ENCODE measurements at regions not wholly inside any gene's neighbourhood (a gene's known extent, or its start where the extent isn't known, plus 50 kb on each side); places are given as distances from the start of the nearest gene placed in this dataset.

DNA sequence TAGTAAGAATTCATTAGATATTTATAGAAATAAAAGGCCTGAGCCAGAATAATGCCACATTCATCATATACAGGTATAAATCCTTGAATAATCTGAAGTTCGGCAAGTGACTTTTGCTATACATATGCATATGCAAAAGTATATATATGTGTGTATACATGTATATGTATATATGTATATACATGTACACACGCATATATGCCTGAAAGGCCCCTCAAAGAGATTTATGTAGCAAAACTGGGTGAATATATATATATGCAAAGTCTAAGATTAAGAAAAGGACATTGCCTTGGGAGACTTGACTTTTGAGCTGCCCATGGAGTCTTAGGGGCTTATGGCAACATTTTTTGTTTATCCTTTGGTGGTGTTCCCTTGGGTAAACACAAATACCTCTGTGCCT lies 231.4 kb downstream of the BMP2 start:
- TF ChIP-seq, protein P1, sequence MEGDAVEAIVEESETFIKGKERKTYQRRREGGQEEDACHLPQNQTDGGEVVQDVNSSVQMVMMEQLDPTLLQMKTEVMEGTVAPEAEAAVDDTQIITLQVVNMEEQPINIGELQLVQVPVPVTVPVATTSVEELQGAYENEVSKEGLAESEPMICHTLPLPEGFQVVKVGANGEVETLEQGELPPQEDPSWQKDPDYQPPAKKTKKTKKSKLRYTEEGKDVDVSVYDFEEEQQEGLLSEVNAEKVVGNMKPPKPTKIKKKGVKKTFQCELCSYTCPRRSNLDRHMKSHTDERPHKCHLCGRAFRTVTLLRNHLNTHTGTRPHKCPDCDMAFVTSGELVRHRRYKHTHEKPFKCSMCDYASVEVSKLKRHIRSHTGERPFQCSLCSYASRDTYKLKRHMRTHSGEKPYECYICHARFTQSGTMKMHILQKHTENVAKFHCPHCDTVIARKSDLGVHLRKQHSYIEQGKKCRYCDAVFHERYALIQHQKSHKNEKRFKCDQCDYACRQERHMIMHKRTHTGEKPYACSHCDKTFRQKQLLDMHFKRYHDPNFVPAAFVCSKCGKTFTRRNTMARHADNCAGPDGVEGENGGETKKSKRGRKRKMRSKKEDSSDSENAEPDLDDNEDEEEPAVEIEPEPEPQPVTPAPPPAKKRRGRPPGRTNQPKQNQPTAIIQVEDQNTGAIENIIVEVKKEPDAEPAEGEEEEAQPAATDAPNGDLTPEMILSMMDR (IDR thresholded peaks at IDR 0.05; ENCODE audit: borderline replicate concordance, extremely low read depth, low read length, poor library complexity, severe bottlenecking): no peak
- no peak for TF ChIP-seq EZH2 (IDR thresholded peaks at IDR 0.05; ENCODE audit: borderline replicate concordance, low read depth, low read length, severe bottlenecking)
- H3K4me3 ChIP-seq (ENCODE audit: low read depth in 1 of 2, low read length in 2 of 2): no peak overlapping the region
- no peaks in the 10 kb centered on the region for H3K9me3 ChIP-seq (ENCODE audit: insufficient read depth, low read length, severe bottlenecking)
- no peak overlapping the region for H3K4me2 ChIP-seq (ENCODE audit: insufficient read depth, low read length)
- no peak overlapping the region for H3K27ac ChIP-seq (ENCODE audit: low read length)
- ATAC-seq (ENCODE audit: insufficient read depth, low read depth) (no peak), DNase-seq (no peak)
- no peaks in the 10 kb centered on the region for H3K27me3 ChIP-seq (ENCODE audit: insufficient read depth, low read length, poor library complexity)
- H3K9ac ChIP-seq (ENCODE audit: low read depth, low read length): no peak overlapping the region
- no peaks in the 10 kb centered on the region for H3K79me2 ChIP-seq (ENCODE audit: insufficient read depth, low read length)
- H2AFZ ChIP-seq (ENCODE audit: low read depth, low read length): no peak overlapping the region
- H3K4me1 ChIP-seq (ENCODE audit: insufficient read depth, low read length): no peaks in the 10 kb centered on the region
- H4K20me1 ChIP-seq (ENCODE audit: insufficient read depth, low read length): no peaks in the 10 kb centered on the region
- H3K36me3 ChIP-seq (ENCODE audit: insufficient read depth, low read length): no peaks in the 10 kb centered on the region

DNA sequence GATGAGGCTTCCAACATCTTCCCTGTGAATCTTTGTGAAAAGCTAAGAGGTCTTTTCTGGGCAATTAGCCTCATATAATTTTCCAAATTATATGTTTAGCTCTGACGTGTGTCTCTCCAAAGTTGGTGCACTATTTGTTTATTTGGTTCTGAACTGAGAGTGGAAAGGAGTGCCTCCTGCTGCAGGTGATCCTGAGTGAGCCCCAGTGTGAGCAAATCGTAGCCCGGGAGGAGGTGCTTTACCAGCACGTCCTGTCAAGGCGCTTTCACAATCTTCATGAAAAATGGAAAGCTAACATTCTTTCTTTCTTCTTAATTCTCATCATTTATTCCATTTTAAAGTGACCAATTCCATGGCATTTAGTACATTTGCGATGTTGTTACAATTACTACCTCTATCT lies 231.9 kb downstream of the BMP2 start:
- Histone ChIP-seq H3K4me2 (ENCODE audit: insufficient read depth, low read length) (no peak overlapping the region), H3K79me2 (ENCODE audit: insufficient read depth, low read length) (no peaks in the 10 kb centered on the region), H3K36me3 (ENCODE audit: insufficient read depth, low read length) (no peaks in the 10 kb centered on the region), H3K4me3 (ENCODE audit: low read depth in 1 of 2, low read length in 2 of 2) (no peak overlapping the region), H4K20me1 (ENCODE audit: insufficient read depth, low read length) (no peaks in the 10 kb centered on the region), H3K27me3 (ENCODE audit: insufficient read depth, low read length, poor library complexity) (no peaks in the 10 kb centered on the region), H3K9me3 (ENCODE audit: insufficient read depth, low read length, severe bottlenecking) (no peaks in the 10 kb centered on the region), H3K9ac (ENCODE audit: low read depth, low read length) (no peak overlapping the region), H3K4me1 (ENCODE audit: insufficient read depth, low read length) (no peaks in the 10 kb centered on the region), H3K27ac (ENCODE audit: low read length) (no peak overlapping the region), H2AFZ (ENCODE audit: low read depth, low read length) (no peak overlapping the region)
- TF ChIP-seq, protein P1 (IDR thresholded peaks at IDR 0.05; ENCODE audit: borderline replicate concordance, extremely low read depth, low read length, poor library complexity, severe bottlenecking): no peak
- no peak for TF ChIP-seq EZH2 (IDR thresholded peaks at IDR 0.05; ENCODE audit: borderline replicate concordance, low read depth, low read length, severe bottlenecking)
- no peak for ATAC-seq (ENCODE audit: insufficient read depth, low read depth)
- DNase-seq: no peak

DNA sequence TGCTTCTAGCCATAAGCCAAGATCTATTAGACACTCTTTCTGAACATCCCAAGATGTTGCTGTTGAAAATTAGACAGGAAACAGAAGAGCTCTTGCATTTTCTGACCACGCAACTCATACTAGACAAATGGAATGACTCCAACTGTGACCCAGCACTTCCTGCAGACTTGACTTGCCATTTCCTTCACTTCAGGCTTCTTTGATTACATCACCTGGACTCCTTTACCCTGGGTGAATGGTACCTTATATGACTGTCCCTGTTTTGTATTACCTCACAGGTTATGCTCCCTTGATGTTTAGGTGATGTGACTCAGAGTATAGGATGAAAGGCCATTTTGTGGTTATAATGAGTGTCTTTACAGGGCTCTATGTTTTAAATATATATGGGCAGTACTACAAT lies 236.1 kb downstream of the BMP2 start:
- TF ChIP-seq, protein P1 (IDR thresholded peaks at IDR 0.05; ENCODE audit: borderline replicate concordance, extremely low read depth, low read length, poor library complexity, severe bottlenecking): no peak
- no peak for TF ChIP-seq EZH2 (IDR thresholded peaks at IDR 0.05; ENCODE audit: borderline replicate concordance, low read depth, low read length, severe bottlenecking)
- DNase-seq: no peak
- Histone ChIP-seq H3K79me2 (ENCODE audit: insufficient read depth, low read length) (no peaks in the 10 kb centered on the region), H3K9ac (ENCODE audit: low read depth, low read length) (no peak overlapping the region), H3K9me3 (ENCODE audit: insufficient read depth, low read length, severe bottlenecking) (peaks cover 2% of the 10 kb centered on the region), H2AFZ (ENCODE audit: low read depth, low read length) (peak overlapping the region; percentile 26; the same call in 1 of the 2 replicates), H4K20me1 (ENCODE audit: insufficient read depth, low read length) (no peaks in the 10 kb centered on the region), H3K27me3 (ENCODE audit: insufficient read depth, low read length, poor library complexity) (no peaks in the 10 kb centered on the region), H3K27ac (ENCODE audit: low read length) (no peak overlapping the region), H3K36me3 (ENCODE audit: insufficient read depth, low read length) (no peaks in the 10 kb centered on the region), H3K4me2 (ENCODE audit: insufficient read depth, low read length) (no peak overlapping the region), H3K4me1 (ENCODE audit: insufficient read depth, low read length) (no peaks in the 10 kb centered on the region), H3K4me3 (ENCODE audit: low read depth in 1 of 2, low read length in 2 of 2) (no peak overlapping the region)
- no peak for ATAC-seq (ENCODE audit: insufficient read depth, low read depth)

DNA sequence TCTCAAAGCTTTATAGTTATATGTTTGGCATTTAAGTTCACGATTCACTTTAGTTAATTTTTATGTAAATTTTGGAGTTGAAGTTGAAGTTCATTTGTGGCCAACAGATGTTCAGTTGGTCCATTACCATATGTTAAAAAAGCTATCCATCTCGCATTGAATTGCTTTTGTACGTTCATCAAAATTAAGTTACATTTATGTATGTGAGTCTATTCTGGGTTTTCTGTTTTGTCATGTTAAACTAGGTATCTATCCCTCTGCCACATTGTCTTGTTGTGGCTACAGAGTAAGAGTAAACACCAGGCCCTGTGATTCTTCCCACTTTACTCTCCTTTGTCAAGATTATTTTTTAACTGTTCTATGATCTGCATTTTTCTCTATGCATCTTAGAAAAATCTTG lies 237.3 kb downstream of the BMP2 start:
- no peak overlapping the region for H3K9ac ChIP-seq (ENCODE audit: low read depth, low read length)
- no peaks in the 10 kb centered on the region for H3K36me3 ChIP-seq (ENCODE audit: insufficient read depth, low read length)
- no peaks in the 10 kb centered on the region for H4K20me1 ChIP-seq (ENCODE audit: insufficient read depth, low read length)
- no peak for DNase-seq
- H3K27ac ChIP-seq (ENCODE audit: low read length): no peak overlapping the region
- no peak for TF ChIP-seq EZH2 (IDR thresholded peaks at IDR 0.05; ENCODE audit: borderline replicate concordance, low read depth, low read length, severe bottlenecking)
- TF ChIP-seq, protein P1 (IDR thresholded peaks at IDR 0.05; ENCODE audit: borderline replicate concordance, extremely low read depth, low read length, poor library complexity, severe bottlenecking): no peak
- H3K4me2 ChIP-seq (ENCODE audit: insufficient read depth, low read length): no peak overlapping the region
- H3K4me1 ChIP-seq (ENCODE audit: insufficient read depth, low read length): no peaks in the 10 kb centered on the region
- H3K27me3 ChIP-seq (ENCODE audit: insufficient read depth, low read length, poor library complexity): no peaks in the 10 kb centered on the region
- no peaks in the 10 kb centered on the region for H3K79me2 ChIP-seq (ENCODE audit: insufficient read depth, low read length)
- no peak for ATAC-seq (ENCODE audit: insufficient read depth, low read depth)
- H3K9me3 ChIP-seq (ENCODE audit: insufficient read depth, low read length, severe bottlenecking): peaks cover 2% of the 10 kb centered on the region
- no peak overlapping the region for H2AFZ ChIP-seq (ENCODE audit: low read depth, low read length)
- no peak overlapping the region for H3K4me3 ChIP-seq (ENCODE audit: low read depth in 1 of 2, low read length in 2 of 2)

Measured in DND-41 (cell line).